Endodermal cell (in vitro differentiated cells): ENCODE measurements at regions not wholly inside any gene's neighbourhood (a gene's known extent, or its start where the extent isn't known, plus 50 kb on each side); places are given as distances from the start of the nearest gene placed in this dataset.

Experiments
- DNase-seq: peaks from one replicate; pipeline ENCODE4 v3.0.0-alpha.2; 2017
- H3K27ac ChIP-seq: 2 replicates; pipeline ENCODE4 v1.5.1; 2013; ENCODE audit warnings: mild to moderate bottlenecking, low read depth, low read length, moderate library complexity
- H3K27me3 ChIP-seq: 2 replicates; pipeline ENCODE4 v1.6.1; 2013; ENCODE audit warnings: mild to moderate bottlenecking, low read length, moderate library complexity; ENCODE audit not compliant: insufficient read depth, control insufficient read depth, poor library complexity, severe bottlenecking
- H3K36me3 ChIP-seq: 2 replicates; pipeline ENCODE4 v1.7.0; 2013; ENCODE audit warnings: mild to moderate bottlenecking, low read length, moderate library complexity; ENCODE audit not compliant: control insufficient read depth, insufficient read depth
- H3K4me1 ChIP-seq: one replicate; pipeline ENCODE4 v1.7.0; 2013; ENCODE audit warnings: low read length; ENCODE audit not compliant: control insufficient read depth, insufficient read depth
- H3K4me3 ChIP-seq: 2 replicates; pipeline ENCODE4 v1.5.1; 2013; ENCODE audit warnings: mild to moderate bottlenecking, low read length, moderate library complexity
- H3K9ac ChIP-seq: 2 replicates; pipeline ENCODE4 v1.6.1; 2013; ENCODE audit warnings: mild to moderate bottlenecking, low read length, moderate library complexity; ENCODE audit not compliant: poor library complexity, severe bottlenecking; ENCODE audit errors: extremely low read depth
- H3K9me3 ChIP-seq: 2 replicates; pipeline ENCODE4 v1.6.1; 2013; ENCODE audit warnings: mild to moderate bottlenecking, low read length, moderate library complexity; ENCODE audit not compliant: control insufficient read depth
- H3K27ac Mint-ChIP-seq: 2 replicates; pipeline ENCODE4 v1.8.0; 2020; ENCODE audit warnings: mixed read lengths
- H3K27me3 Mint-ChIP-seq: 2 replicates; pipeline ENCODE4 v1.8.0; 2021; ENCODE audit warnings: mild to moderate bottlenecking, mixed read lengths; ENCODE audit not compliant: insufficient read depth
- H3K36me3 Mint-ChIP-seq: 2 replicates; pipeline ENCODE4 v1.8.0; 2020; ENCODE audit warnings: low read depth, mixed read lengths
- H3K4me1 Mint-ChIP-seq: 2 replicates; pipeline ENCODE4 v1.8.0; 2020; ENCODE audit warnings: mixed read lengths
- H3K4me3 Mint-ChIP-seq: 2 replicates; pipeline ENCODE4 v1.8.0; 2020; ENCODE audit warnings: mild to moderate bottlenecking, moderate library complexity, mixed read lengths
- H3K9me3 Mint-ChIP-seq: 2 replicates; pipeline ENCODE4 v1.8.0; 2020; ENCODE audit warnings: mild to moderate bottlenecking, mixed read lengths
- whole genome bisulfite sequencing, 2 experiments: methylation state at CpG; one replicate each; pipeline versions ENCODE4 v1.1.5 to v1.1.7; 2013; ENCODE audit warnings: missing lambda C conversion rate in 2 of 2, mixed read lengths in 1 of 2; ENCODE audit not compliant: insufficient coverage in 1 of 2, insufficient read length in 1 of 2; 5-methylcytosine and 5-hydroxymethylcytosine counted together
- TF ChIP-seq, protein P1 (sequence below): fragments of 200-600 bp; sonication (generic); conservative IDR thresholded peaks from 2 replicates; pipeline ENCODE4 v1.5.0; 2021; ENCODE audit warnings: antibody characterized with exemption, mild to moderate bottlenecking

DNA sequence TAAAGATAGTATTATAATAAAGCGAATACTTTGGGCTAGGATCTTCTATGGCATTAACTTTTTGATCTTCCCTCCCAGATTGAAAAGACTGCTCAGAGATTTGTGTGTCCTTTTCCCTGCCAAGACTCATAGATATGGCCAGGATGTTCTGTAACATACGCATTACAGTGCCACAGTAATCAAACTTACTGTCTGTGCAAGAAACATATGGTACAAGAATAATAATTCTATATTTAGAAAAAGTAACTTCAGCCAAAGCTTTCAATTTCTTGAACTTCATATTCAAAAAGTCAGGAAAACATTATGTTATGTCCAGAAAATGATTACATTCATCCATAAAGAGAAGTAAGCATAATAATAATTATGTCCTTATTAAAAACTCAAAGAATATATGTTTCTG lies 100.9 kb upstream of the GUCY1A1 start:
- H3K27me3 Mint-ChIP-seq: no peaks in the 10 kb centered on the region
- no peaks in the 10 kb centered on the region for H3K27me3 ChIP-seq
- H3K4me1 ChIP-seq: peaks cover 5% of the 10 kb centered on the region
- TF ChIP-seq, protein P1, sequence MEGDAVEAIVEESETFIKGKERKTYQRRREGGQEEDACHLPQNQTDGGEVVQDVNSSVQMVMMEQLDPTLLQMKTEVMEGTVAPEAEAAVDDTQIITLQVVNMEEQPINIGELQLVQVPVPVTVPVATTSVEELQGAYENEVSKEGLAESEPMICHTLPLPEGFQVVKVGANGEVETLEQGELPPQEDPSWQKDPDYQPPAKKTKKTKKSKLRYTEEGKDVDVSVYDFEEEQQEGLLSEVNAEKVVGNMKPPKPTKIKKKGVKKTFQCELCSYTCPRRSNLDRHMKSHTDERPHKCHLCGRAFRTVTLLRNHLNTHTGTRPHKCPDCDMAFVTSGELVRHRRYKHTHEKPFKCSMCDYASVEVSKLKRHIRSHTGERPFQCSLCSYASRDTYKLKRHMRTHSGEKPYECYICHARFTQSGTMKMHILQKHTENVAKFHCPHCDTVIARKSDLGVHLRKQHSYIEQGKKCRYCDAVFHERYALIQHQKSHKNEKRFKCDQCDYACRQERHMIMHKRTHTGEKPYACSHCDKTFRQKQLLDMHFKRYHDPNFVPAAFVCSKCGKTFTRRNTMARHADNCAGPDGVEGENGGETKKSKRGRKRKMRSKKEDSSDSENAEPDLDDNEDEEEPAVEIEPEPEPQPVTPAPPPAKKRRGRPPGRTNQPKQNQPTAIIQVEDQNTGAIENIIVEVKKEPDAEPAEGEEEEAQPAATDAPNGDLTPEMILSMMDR: no peak
- H3K36me3 ChIP-seq: no peaks in the 10 kb centered on the region
- H3K9me3 ChIP-seq: no peaks in the 10 kb centered on the region
- no peak overlapping the region for H3K4me3 ChIP-seq
- no peaks in the 10 kb centered on the region for H3K36me3 Mint-ChIP-seq
- peaks cover 7% of the 10 kb centered on the region for H3K4me1 Mint-ChIP-seq
- DNase-seq: no peak
- no peak overlapping the region for H3K4me3 Mint-ChIP-seq
- no peak overlapping the region for H3K9ac ChIP-seq
- no peaks in the 10 kb centered on the region for H3K9me3 Mint-ChIP-seq
- no peak overlapping the region for H3K27ac ChIP-seq
- WGBS, 2 experiments: 82% methylated on average over 2 of the region's 2 CpGs; no CpG with 5 or more reads in 1 of the 2 experiments
- H3K27ac Mint-ChIP-seq: no peak overlapping the region

DNA sequence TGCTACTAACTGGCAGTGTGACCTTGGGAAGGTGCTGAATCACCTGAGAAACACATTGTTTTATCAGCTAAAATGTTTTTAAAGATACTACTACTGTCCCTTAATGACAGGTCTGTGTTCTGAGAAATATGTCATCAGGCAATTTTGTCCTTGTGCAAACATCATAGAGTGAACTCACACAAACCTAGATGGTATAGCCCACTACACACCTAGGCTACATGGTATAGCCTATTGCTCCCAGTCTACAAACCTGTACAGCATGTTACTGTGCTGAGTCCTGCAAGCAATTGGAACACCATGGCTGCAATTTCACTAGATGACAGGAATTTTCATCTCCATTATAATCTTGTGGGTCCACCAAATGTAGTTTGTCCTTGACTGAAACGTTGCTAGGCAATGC lies 101.3 kb upstream of the GUCY1A1 start:
- peaks cover 8% of the 10 kb centered on the region for H3K4me1 Mint-ChIP-seq
- H3K27ac Mint-ChIP-seq: no peak overlapping the region
- TF ChIP-seq, protein P1: no peak
- H3K4me3 ChIP-seq: no peak overlapping the region
- H3K9me3 Mint-ChIP-seq: no peaks in the 10 kb centered on the region
- no peak overlapping the region for H3K9ac ChIP-seq
- H3K4me3 Mint-ChIP-seq: no peak overlapping the region
- peaks cover under 1% of the 10 kb centered on the region for H3K4me1 ChIP-seq
- H3K27me3 ChIP-seq: no peaks in the 10 kb centered on the region
- H3K36me3 ChIP-seq: no peaks in the 10 kb centered on the region
- H3K27ac ChIP-seq: no peak overlapping the region
- H3K27me3 Mint-ChIP-seq: no peaks in the 10 kb centered on the region
- no peak for DNase-seq
- 80% methylated on average over 1 of the region's 1 CpG; no CpG with 5 or more reads in 1 of the 2 experiments for WGBS, 2 experiments
- H3K36me3 Mint-ChIP-seq: no peaks in the 10 kb centered on the region
- no peaks in the 10 kb centered on the region for H3K9me3 ChIP-seq

DNA sequence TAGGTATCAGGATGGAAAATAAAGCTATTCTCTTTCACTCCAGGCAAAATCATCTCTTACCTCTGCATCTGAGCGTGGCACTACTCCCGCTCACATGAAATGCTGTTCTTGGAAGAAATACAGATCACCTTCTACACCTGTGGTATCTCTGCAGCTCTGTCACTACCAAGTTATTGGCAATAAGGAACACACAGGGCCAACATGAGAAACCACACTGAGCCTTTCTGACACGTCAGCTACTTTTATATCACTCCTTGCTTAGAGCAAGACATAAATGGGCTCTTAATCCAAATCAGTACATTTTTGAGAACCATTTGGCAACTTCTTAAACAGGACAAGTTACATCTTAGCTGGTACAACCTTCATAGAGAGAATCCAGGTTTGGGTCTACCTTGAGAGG lies 101.8 kb upstream of the GUCY1A1 start:
- Histone ChIP-seq H3K4me1 (no peaks in the 10 kb centered on the region), H3K9me3 (no peaks in the 10 kb centered on the region), H3K27me3 (no peaks in the 10 kb centered on the region), H3K27ac (no peak overlapping the region), H3K4me3 (no peak overlapping the region), H3K9ac (no peak overlapping the region), H3K36me3 (no peaks in the 10 kb centered on the region)
- 94 to 100% methylated on average over 3 of the region's 3 CpGs for WGBS, 2 experiments
- Mint-ChIP-seq H3K4me3 (no peak overlapping the region), H3K27me3 (no peaks in the 10 kb centered on the region), H3K4me1 (peaks cover 9% of the 10 kb centered on the region), H3K27ac (no peak overlapping the region), H3K9me3 (no peaks in the 10 kb centered on the region), H3K36me3 (no peaks in the 10 kb centered on the region)
- TF ChIP-seq, protein P1: no peak
- DNase-seq: no peak
